ENCODE measurements at regions not wholly inside any gene's neighbourhood (a gene's known extent, or its start where the extent isn't known, plus 50 kb on each side); places are given as distances from the start of the nearest gene placed in this dataset.

DNA sequence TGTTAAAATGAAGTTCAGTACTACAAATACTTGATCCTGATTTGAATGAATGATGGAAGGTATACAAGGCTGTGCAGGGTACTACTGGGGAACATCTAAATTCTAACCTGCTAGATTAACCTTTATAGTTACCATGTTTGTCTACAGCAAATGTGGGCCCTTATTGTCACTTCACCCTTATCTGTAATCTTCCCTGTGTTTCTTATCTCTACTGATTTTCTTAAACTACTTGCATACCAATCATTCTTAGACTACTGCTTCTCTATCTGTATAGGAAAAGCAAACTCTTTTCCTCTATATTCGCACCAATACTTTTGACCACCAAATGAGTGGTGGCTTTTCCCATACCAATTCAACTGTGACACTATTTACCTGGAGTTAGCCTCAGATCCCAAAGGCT lies 210.7 kb downstream of the HINT1 start (continued):
- TF ChIP-seq, protein P1, sequence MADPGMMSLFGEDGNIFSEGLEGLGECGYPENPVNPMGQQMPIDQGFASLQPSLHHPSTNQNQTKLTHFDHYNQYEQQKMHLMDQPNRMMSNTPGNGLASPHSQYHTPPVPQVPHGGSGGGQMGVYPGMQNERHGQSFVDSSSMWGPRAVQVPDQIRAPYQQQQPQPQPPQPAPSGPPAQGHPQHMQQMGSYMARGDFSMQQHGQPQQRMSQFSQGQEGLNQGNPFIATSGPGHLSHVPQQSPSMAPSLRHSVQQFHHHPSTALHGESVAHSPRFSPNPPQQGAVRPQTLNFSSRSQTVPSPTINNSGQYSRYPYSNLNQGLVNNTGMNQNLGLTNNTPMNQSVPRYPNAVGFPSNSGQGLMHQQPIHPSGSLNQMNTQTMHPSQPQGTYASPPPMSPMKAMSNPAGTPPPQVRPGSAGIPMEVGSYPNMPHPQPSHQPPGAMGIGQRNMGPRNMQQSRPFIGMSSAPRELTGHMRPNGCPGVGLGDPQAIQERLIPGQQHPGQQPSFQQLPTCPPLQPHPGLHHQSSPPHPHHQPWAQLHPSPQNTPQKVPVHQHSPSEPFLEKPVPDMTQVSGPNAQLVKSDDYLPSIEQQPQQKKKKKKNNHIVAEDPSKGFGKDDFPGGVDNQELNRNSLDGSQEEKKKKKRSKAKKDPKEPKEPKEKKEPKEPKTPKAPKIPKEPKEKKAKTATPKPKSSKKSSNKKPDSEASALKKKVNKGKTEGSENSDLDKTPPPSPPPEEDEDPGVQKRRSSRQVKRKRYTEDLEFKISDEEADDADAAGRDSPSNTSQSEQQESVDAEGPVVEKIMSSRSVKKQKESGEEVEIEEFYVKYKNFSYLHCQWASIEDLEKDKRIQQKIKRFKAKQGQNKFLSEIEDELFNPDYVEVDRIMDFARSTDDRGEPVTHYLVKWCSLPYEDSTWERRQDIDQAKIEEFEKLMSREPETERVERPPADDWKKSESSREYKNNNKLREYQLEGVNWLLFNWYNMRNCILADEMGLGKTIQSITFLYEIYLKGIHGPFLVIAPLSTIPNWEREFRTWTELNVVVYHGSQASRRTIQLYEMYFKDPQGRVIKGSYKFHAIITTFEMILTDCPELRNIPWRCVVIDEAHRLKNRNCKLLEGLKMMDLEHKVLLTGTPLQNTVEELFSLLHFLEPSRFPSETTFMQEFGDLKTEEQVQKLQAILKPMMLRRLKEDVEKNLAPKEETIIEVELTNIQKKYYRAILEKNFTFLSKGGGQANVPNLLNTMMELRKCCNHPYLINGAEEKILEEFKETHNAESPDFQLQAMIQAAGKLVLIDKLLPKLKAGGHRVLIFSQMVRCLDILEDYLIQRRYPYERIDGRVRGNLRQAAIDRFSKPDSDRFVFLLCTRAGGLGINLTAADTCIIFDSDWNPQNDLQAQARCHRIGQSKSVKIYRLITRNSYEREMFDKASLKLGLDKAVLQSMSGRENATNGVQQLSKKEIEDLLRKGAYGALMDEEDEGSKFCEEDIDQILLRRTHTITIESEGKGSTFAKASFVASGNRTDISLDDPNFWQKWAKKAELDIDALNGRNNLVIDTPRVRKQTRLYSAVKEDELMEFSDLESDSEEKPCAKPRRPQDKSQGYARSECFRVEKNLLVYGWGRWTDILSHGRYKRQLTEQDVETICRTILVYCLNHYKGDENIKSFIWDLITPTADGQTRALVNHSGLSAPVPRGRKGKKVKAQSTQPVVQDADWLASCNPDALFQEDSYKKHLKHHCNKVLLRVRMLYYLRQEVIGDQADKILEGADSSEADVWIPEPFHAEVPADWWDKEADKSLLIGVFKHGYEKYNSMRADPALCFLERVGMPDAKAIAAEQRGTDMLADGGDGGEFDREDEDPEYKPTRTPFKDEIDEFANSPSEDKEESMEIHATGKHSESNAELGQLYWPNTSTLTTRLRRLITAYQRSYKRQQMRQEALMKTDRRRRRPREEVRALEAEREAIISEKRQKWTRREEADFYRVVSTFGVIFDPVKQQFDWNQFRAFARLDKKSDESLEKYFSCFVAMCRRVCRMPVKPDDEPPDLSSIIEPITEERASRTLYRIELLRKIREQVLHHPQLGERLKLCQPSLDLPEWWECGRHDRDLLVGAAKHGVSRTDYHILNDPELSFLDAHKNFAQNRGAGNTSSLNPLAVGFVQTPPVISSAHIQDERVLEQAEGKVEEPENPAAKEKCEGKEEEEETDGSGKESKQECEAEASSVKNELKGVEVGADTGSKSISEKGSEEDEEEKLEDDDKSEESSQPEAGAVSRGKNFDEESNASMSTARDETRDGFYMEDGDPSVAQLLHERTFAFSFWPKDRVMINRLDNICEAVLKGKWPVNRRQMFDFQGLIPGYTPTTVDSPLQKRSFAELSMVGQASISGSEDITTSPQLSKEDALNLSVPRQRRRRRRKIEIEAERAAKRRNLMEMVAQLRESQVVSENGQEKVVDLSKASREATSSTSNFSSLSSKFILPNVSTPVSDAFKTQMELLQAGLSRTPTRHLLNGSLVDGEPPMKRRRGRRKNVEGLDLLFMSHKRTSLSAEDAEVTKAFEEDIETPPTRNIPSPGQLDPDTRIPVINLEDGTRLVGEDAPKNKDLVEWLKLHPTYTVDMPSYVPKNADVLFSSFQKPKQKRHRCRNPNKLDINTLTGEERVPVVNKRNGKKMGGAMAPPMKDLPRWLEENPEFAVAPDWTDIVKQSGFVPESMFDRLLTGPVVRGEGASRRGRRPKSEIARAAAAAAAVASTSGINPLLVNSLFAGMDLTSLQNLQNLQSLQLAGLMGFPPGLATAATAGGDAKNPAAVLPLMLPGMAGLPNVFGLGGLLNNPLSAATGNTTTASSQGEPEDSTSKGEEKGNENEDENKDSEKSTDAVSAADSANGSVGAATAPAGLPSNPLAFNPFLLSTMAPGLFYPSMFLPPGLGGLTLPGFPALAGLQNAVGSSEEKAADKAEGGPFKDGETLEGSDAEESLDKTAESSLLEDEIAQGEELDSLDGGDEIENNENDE (IDR thresholded peaks at IDR 0.05; ENCODE audit: insufficient replicate concordance, low read length): no peak
- no peak for TF ChIP-seq HDAC2 (IDR thresholded peaks at IDR 0.05; ENCODE audit: borderline replicate concordance in 1 of 2, low read depth in 2 of 2, low read length in 2 of 2)

Measured in H1 (cell line).